Fibroblast of upper back skin (primary cell): ENCODE measurements at regions not wholly inside any gene's neighbourhood (a gene's known extent, or its start where the extent isn't known, plus 50 kb on each side); places are given as distances from the start of the nearest gene placed in this dataset.
"Not testable (repeated sequence)": the region's sequence is repeated elsewhere in the genome, so short reads cannot be mapped to it uniquely, and the experiment has no call there.

Experiments used
- DNase-seq: peaks from one replicate; pipeline ENCODE4 v3.0.0-alpha.2; 2013

- DNase-seq = no peak
Measured at GRCh38 chr5:17367256-17367840, 130.7 kb upstream of the TAF11L2 start.

- no peak for DNase-seq
Measured at GRCh38 chr5:17370651-17371050, 127.4 kb upstream of the TAF11L2 start.

- DNase-seq = no peak
Measured at GRCh38 chr5:17373406-17373805, 124.6 kb upstream of the TAF11L2 start.

DNA sequence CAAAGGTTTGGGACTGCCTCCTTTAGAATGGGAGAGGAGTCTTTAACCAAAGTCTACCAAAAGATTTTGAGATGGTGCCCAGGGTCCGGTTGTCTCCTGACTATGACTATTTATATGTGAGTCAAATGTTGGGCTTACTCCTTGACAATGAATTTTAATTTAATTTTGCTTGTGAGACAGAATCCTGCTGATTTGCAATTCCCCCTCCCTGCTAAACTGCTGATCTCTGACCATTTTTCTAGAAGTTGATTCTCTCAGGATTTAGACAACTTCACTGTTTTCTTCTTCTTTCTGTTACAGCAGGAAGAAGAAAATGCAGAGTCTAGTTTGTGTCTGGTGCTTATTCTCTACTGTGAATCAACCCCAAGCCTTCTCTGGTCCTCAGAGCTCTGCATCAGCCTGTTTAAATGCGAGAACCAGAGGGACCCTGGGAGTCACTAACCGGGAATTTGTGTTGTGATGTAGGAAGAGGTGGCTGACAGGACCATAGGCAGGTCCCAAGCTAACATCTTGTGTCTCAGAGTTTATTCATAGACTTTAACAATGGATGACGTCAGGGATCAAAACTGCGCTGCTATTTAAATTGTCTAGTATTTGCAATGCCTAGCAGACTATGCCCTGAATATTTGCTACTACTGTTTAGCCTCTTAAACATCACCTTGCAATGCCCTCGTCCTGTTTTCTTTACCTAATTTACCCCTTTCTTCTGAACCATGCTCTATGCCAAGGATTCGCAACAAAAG is 124.0 kb upstream of the TAF11L2 start:
- DNase-seq = no peak

DNA sequence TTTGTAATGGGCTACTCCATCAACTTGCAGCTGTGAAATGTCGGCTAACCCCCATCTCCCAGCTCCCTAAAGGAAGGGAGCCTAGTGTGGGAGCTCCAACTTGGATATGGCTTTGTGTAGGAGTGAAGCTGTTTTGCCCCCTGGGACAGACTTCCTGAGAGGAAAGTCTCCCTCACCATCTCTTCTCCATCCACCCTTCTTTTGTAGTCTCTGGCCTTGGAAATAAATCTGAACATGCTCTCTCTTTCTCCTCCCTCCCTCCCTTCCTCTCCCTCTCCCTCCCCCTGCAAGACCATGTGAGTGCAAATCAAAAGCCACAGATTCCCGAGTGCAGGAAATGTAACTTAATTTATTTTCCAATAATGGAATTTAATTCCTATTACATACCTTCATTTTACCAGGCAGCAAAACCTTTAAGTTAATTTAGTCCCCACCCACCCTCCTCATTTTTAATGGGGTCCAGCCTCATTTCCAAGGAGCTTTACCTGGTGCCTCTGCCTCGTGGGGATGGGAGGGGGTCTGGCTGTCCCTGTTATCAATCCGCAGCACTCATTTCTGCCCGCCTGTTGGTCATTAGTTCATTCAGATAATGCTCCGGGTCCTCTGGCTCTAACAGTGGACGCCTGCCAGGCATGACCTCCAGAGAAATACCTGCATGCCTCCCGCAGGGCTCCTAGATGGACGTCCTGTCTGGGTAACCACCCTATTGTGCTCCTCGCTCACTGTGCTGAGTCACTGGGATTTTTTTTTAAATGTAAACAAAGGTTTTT is 122.9 kb upstream of the TAF11L2 start:
- DNase-seq = no peak

- not testable (repeated sequence) for DNase-seq
Measured at GRCh38 chr5:17375886-17376285, 122.1 kb upstream of the TAF11L2 start.

DNA sequence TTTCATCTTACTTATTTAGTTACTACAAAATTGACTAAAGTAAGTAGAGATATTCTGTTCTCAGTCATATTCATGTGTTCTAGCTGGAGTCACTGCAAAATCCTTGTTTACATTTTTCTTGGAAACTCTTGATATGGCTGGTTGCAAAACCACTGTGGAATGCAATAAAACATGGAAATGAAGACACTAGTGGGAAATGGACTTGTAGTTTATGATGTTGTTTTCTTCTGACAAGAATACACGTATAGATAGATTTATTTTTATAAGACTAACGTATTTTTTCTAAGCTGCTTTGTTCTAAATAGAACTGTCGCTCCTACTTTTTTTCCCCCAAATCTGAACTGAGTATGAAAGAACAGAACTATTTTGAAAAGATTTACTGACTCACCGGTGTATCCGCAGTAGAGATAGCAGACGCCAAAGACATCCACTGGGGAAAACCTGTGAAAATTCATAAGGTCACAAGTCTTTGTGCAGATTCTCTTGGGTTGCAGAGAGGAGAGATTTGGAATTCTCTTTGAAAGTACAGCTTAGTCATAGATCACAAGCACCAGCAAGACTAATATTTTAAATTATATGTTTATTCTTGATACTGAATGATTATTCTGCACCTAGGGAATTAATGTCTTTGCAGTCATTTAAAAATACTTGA is 119.6 kb upstream of the TAF11L2 start:
- DNase-seq = peak; percentile 65

DNA sequence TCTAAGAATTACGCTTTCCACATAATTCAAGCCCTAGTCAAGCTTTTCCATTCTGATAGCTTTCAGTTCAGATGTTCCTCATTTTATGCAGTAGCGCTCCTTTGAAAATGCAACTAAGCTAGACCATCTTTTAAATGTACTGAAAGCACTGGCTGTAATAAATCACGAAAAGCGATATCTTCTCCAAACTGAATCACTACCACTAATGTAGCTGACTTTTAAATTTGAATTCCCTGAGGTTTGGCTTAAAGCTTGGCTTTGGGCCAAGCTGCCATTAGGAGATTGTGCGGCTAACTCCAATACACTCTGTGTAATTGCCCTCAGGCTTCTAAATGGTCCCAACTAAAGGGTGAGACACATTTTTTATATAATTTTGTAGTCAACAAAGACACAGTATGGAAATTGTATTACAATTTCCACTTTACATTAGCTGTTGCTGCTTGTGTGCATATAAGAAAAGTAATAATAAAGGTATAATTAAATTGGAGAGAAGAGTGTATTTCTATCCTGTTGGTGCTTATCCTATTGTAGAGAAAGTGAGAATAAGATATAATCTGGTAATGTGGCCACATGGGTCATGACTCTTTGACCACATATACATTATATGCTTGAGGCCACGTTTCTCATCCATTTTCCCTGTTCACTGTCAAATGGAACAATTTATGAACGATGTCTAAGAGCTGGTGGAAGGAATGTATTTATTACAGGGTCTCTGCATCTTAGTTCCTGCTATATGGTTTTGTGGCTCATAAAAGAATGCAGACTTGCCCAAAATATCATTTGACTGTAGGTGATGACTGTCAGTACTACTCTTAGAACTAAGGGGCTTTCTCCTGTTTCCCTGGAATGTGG is 118.7 kb upstream of the TAF11L2 start:
- DNase-seq = peak; percentile 96

DNA sequence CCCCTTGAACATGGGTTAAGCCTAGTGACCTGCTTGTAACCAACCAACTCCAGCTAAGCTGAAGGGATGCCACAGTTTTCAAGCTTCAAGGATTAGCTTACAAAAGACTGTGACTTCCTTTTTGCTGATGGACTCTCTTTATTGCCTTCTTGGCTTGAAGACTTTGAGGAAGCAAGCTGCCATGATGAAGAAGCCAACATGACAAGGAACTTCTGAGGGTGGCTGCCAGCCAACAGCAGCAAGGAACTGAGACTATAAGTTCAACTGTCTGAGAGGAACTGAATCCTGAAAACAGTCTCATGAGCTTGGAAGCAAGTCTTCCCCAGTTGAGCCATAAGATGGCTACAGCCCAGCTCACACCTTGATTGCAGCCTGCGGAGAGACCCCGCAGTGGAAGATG is 116.1 kb upstream of the TAF11L2 start:
- no peak for DNase-seq

DNA sequence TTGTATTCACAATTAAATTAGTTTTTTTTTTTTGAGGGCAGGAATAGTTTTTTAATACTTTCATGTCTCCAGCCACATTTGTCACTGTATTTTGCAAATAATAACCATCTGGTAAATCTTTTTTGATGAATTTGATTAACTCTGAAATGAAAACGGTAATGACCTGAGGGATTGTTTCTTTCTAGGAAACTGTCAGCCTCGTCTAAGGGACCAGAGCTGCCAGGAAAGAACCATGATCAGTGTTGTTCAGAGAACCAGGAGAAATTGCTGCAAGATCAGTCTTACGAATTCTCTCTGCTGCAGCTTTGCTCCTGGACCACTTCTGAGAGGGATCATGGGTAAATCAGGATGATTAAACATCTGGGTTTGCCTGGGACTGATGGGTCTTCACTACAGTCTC is 114.5 kb upstream of the TAF11L2 start:
- DNase-seq = no peak

DNA sequence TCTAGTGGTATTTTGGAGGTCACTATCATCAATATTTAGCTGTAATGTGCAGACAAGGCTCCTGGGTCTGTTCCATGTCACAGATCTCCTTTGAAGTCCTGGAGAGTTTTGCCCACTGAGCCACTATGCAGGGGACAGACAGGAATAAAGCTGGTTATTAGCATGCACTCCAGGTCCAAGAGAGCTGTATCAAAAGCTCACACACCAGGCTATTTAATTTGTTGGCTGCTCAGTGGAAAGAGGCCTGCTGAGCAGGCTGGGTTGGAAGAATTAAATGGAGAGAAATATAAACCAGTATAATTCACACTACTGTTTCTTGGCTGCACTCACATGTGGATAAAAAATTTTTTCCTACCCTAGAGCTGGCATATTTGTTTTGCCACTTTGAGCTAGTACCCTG is 113.8 kb upstream of the TAF11L2 start:
- DNase-seq = no peak

DNA sequence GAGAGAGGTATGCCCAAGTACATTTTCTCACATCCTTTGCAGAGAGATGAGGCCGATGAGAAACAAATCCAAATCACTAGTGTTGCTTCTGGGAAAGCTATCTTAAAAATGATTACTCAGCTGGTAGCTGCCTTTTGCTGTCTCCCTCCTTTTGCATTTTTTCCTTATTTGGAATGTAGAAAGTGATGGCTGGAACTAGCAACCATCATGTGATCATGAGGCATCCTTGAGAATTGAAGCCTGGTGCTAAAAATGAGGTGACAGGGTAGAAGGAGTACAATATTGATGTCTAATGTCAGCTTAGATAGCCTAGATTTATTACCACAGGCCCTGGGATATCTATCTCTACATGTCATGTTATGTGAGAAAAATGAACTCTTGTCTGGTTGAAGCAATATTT is 109.3 kb upstream of the TAF11L2 start:
- DNase-seq = no peak

DNA sequence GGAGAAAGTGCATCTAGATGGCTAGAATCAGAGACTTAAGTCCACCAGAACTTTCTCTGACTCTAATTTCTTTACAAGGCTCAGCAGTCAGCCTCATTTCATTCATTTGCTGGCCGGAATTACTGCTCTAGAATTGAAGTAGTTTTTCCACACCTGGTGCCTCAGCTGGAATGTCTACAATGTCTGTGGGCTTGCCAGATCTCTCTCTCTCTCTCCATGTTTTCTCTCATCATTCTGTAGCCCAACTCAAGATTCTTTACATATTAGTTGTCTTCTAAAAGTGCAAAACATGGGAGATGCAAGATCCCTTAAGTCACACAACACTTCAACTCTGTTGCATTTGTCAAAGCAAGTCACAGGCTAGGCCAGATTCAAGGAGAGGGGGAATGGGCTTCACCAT is 103.9 kb upstream of the TAF11L2 start:
- peak; percentile 38 for DNase-seq

- no peak for DNase-seq
Measured at GRCh38 chr5:17395106-17395880, 102.7 kb upstream of the TAF11L2 start.

DNA sequence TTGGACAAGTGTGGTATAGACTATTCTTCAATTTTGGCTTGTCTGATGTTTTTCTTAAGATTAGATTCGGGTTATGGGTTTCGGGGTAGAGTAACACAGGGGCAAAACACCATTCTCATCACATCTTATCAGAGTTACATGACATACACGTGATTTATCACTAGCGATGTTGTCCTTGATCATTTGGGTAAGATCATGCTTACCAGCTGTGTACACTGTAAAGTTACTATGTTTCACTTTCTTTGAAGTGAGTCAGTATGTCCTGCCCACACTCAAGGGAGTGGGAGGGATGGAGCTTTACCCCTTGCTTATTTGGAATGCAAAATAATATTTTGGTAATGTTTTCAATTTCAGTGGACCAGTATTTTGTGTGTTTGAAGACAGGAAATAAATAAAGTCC is 101.8 kb upstream of the TAF11L2 start:
- DNase-seq = no peak

- DNase-seq = peak; percentile 98
Measured at GRCh38 chr5:17398431-17398830, 99.6 kb upstream of the TAF11L2 start.

- no peak for DNase-seq
Measured at GRCh38 chr5:17398866-17399835, 98.9 kb upstream of the TAF11L2 start.

DNA sequence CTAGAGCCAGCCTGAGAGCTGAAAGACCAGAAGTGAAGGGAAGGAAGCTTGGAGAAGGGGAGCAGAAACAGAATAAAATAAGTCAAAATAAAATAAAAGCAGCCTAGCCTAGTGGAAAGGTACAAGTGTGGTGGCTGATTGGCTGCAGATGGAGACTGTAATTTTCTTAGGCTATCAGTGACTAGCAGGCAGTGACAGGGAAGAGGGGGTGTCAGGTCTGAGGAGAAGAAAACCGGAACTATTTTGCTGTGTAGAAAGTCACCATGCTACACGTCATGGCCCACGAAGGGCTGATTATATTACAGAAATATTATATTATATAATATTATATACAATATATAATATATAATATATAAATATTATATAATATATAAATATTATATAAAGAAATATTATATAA is 98.1 kb upstream of the TAF11L2 start:
- DNase-seq = no peak

GRCh38 chr5:17400724-17401469 is 97.1 kb upstream of the TAF11L2 start:
- peak; percentile 37 for DNase-seq
